GM12891 (cell line): ENCODE measurements at regions not wholly inside any gene's neighbourhood (a gene's known extent, or its start where the extent isn't known, plus 50 kb on each side); places are given as distances from the start of the nearest gene placed in this dataset.
"Not testable (repeated sequence)": the region's sequence is repeated elsewhere in the genome, so short reads cannot be mapped to it uniquely, and the experiment has no call there.

Experiments used
- DNase-seq: peaks from one replicate; pipeline ENCODE4 v3.0.0; 2011; ENCODE audit warnings: low spot score; ENCODE audit not compliant: insufficient read length
- FAIRE-seq: peaks from 2 replicates; lab custom pipeline; 2011; peaks lifted over from hg19 to GRCh38; lab: Jason Lieb, UNC
- PAX5 ChIP-seq: IDR thresholded peaks from 2 replicates; pipeline ENCODE4 v1.6.1; 2011; ENCODE audit warnings: low read length, moderate library complexity, mild to moderate bottlenecking; ENCODE audit not compliant: insufficient read depth, severe bottlenecking
- POLR2A ChIP-seq: IDR thresholded peaks from 2 replicates; pipeline ENCODE4 v1.6.1; 2011; ENCODE audit warnings: low read depth, low read length, control low read depth
- POLR2AphosphoS5 ChIP-seq: IDR thresholded peaks from 2 replicates; pipeline ENCODE4 v1.6.1; 2011; ENCODE audit warnings: low read depth, low read length, control low read depth
- POU2F2 ChIP-seq: IDR thresholded peaks from 2 replicates; pipeline ENCODE4 v1.6.1; 2011; ENCODE audit warnings: low read depth, mild to moderate bottlenecking, control low read depth, low read length, moderate library complexity
- SPI1 ChIP-seq: IDR thresholded peaks from 2 replicates; pipeline ENCODE4 v1.6.1; 2011; ENCODE audit warnings: low read depth, low read length, control low read depth
- TAF1 ChIP-seq: IDR thresholded peaks from 2 replicates; pipeline ENCODE4 v1.6.1; 2011; ENCODE audit warnings: low read depth, low read length, control low read depth

GRCh38 chr7:35853194-35853593, 52.3 kb downstream of the SEPTIN7 start:
- not testable (repeated sequence) for FAIRE-seq, DNase-seq

GRCh38 chr7:35854311-35854710, 53.5 kb downstream of the SEPTIN7 start:
- FAIRE-seq (no peak), DNase-seq (no peak)
- TF ChIP-seq POU2F2 (no peak), POLR2A (no peak), PAX5 (no peak), TAF1 (no peak), POLR2AphosphoS5 (no peak), SPI1 (no peak)

- FAIRE-seq: no peak
- no peak for DNase-seq
- TF ChIP-seq SPI1 (no peak), POLR2A (no peak), PAX5 (no peak), POU2F2 (no peak), TAF1 (no peak), POLR2AphosphoS5 (no peak)
These were observed 55.3 kb downstream of the SEPTIN7 start for GRCh38 chr7:35856175-35856574.

GRCh38 chr7:35860664-35861063, 59.8 kb downstream of the SEPTIN7 start:
- FAIRE-seq: no peak
- no peak for TF ChIP-seq POU2F2
- no peak for TF ChIP-seq POLR2A
- TF ChIP-seq POLR2AphosphoS5: no peak
- no peak for DNase-seq

GRCh38 chr7:35865287-35865686, 64.4 kb downstream of the SEPTIN7 start:
- no peak for FAIRE-seq
- TF ChIP-seq POLR2A (no peak), TAF1 (no peak), PAX5 (no peak), POLR2AphosphoS5 (no peak), POU2F2 (no peak), SPI1 (no peak)
- DNase-seq: no peak

GRCh38 chr7:35866186-35866585, 65.3 kb downstream of the SEPTIN7 start:
- DNase-seq: no peak
- no peak for FAIRE-seq
- TF ChIP-seq POLR2A: no peak
- no peak for TF ChIP-seq TAF1
- no peak for TF ChIP-seq SPI1
- TF ChIP-seq POU2F2: no peak
- TF ChIP-seq PAX5: no peak
- no peak for TF ChIP-seq POLR2AphosphoS5

GRCh38 chr7:35869117-35869516, 68.3 kb downstream of the SEPTIN7 start:
- peak; percentile 76 for TF ChIP-seq SPI1
- DNase-seq, FAIRE-seq: not testable (repeated sequence)

GRCh38 chr7:35869810-35870209, 69.0 kb downstream of the SEPTIN7 start:
- FAIRE-seq (no peak), DNase-seq (no peak)
- TF ChIP-seq POU2F2 (no peak), POLR2A (no peak), PAX5 (no peak), SPI1 (no peak), POLR2AphosphoS5 (no peak), TAF1 (no peak)

GRCh38 chr7:35871856-35872255, 71.0 kb downstream of the SEPTIN7 start:
- TF ChIP-seq PAX5 (no peak), POLR2AphosphoS5 (no peak), TAF1 (no peak), SPI1 (no peak), POLR2A (no peak), POU2F2 (no peak)
- no peak for DNase-seq
- FAIRE-seq: no peak

GRCh38 chr7:35874886-35875285, 74.0 kb downstream of the SEPTIN7 start:
- no peak for DNase-seq
- no peak for FAIRE-seq

GRCh38 chr7:35875292-35875691, 74.4 kb downstream of the SEPTIN7 start:
- no peak for DNase-seq
- no peak for FAIRE-seq
- TF ChIP-seq SPI1: no peak
- TF ChIP-seq POU2F2: no peak
- TF ChIP-seq TAF1: no peak
- TF ChIP-seq POLR2AphosphoS5: no peak
- TF ChIP-seq POLR2A: no peak
- no peak for TF ChIP-seq PAX5

More at GRCh38 chr7:35874886-35875285, 74.0 kb downstream of the SEPTIN7 start:
- TF ChIP-seq TAF1 (no peak), POU2F2 (no peak), POLR2A (no peak), SPI1 (no peak), PAX5 (no peak), POLR2AphosphoS5 (no peak)
